Muscle of back (tissue), 3 donors: ENCODE measurements at regions not wholly inside any gene's neighbourhood (a gene's known extent, or its start where the extent isn't known, plus 50 kb on each side); places are given as distances from the start of the nearest gene placed in this dataset.

Experiments used
- DNase-seq, 3 donors: peaks; one replicate each; pipeline versions ENCODE4 v3.0.0 to v3.0.0-alpha.2; 2013

- no peak for DNase-seq
Observed at GRCh38 chr14:104369208-104369607, 210.4 kb upstream of the C14orf180 start.

GRCh38 chr14:104370256-104370870 lies 209.2 kb upstream of the C14orf180 start:
- no peak for DNase-seq

- DNase-seq, result no peak
Observed at GRCh38 chr14:104371031-104371430, 208.5 kb upstream of the C14orf180 start.

GRCh38 chr14:104371917-104372316 lies 207.6 kb upstream of the C14orf180 start:
- no peak for DNase-seq

- no peak for DNase-seq
Observed at GRCh38 chr14:104372390-104373054, 207.0 kb upstream of the C14orf180 start.

GRCh38 chr14:104373055-104373854 lies 206.3 kb upstream of the C14orf180 start:
- DNase-seq, result no peak

- DNase-seq, result no peak
Observed at GRCh38 chr14:104373855-104374717, 205.5 kb upstream of the C14orf180 start.

GRCh38 chr14:104374718-104375080 lies 204.9 kb upstream of the C14orf180 start:
- DNase-seq, result no peak

GRCh38 chr14:104375551-104376201 lies 203.9 kb upstream of the C14orf180 start:
- DNase-seq, result no peak

- no peak for DNase-seq
Observed at GRCh38 chr14:104376202-104377140, 203.1 kb upstream of the C14orf180 start.

GRCh38 chr14:104377256-104377655 lies 202.3 kb upstream of the C14orf180 start:
- DNase-seq, result no peak

- no peak for DNase-seq
Observed at GRCh38 chr14:104378698-104379113, 200.9 kb upstream of the C14orf180 start.

- no peak for DNase-seq
Observed at GRCh38 chr14:104382361-104383087, 197.0 kb upstream of the C14orf180 start.

GRCh38 chr14:104383088-104383995 lies 196.2 kb upstream of the C14orf180 start:
- peak in 1 of 3 donors; percentile 42 for DNase-seq

- peak in 2 of 3 donors; percentile 15 to 55 for DNase-seq
Observed at GRCh38 chr14:104383996-104384775, 195.4 kb upstream of the C14orf180 start.

- DNase-seq, result no peak
Observed at GRCh38 chr14:104384776-104385071, 194.8 kb upstream of the C14orf180 start.

GRCh38 chr14:104385111-104385510 lies 194.5 kb upstream of the C14orf180 start:
- DNase-seq, result no peak
